HepG2 (cell line): ENCODE measurements at regions not wholly inside any gene's neighbourhood (a gene's known extent, or its start where the extent isn't known, plus 50 kb on each side); places are given as distances from the start of the nearest gene placed in this dataset.

Source experiments
- CHD2 ChIP-seq: IDR thresholded peaks from 2 replicates; pipeline ENCODE4 v1.6.1; 2011; ENCODE audit warnings: low read depth, low read length, improper control_type of control experiment
- HCFC1 ChIP-seq: fragments of 150-350 bp; IDR thresholded peaks from 2 replicates; pipeline ENCODE4 v1.6.1; 2014; ENCODE audit warnings: low read depth, low read length
- PHF8 ChIP-seq: sonication (generic); formaldehyde crosslinking; IDR thresholded peaks from 2 replicates; pipeline ENCODE4 v1.5.0; 2020; ENCODE audit warnings: missing genetic modification reagents
- TAF1 ChIP-seq: sonication (generic); formaldehyde crosslinking; IDR thresholded peaks from 2 replicates; pipeline ENCODE4 v1.4.0; 2020; ENCODE audit warnings: missing genetic modification reagents
- ZBTB8A ChIP-seq: sonication (generic); formaldehyde crosslinking; IDR thresholded peaks from 2 replicates; pipeline ENCODE4 v1.4.0; 2020; ENCODE audit warnings: mild to moderate bottlenecking, low read depth, missing genetic modification reagents, borderline replicate concordance
- ZNF234 ChIP-seq: sonication (generic); formaldehyde crosslinking; conservative IDR thresholded peaks from 2 replicates; pipeline ENCODE4 v1.5.1; 2020; ENCODE audit warnings: mild to moderate bottlenecking, missing genetic modification reagents
- ZNF274 ChIP-seq: sonication (generic); formaldehyde crosslinking; IDR thresholded peaks from 2 replicates; pipeline ENCODE4 v1.5.1; 2020; ENCODE audit warnings: mild to moderate bottlenecking, missing genetic modification reagents
- ZNF558 ChIP-seq: sonication (generic); formaldehyde crosslinking; IDR thresholded peaks from 2 replicates; pipeline ENCODE4 v1.9.0; 2022; ENCODE audit warnings: mild to moderate bottlenecking, missing genetic modification reagents, borderline replicate concordance

- TF ChIP-seq HCFC1 (no peak), TAF1 (CRISPR knock-in tag) (no peak), ZNF274 (CRISPR knock-in tag) (no peak), PHF8 (CRISPR knock-in tag) (no peak), ZNF234 (CRISPR knock-in tag) (no peak), CHD2 (no peak), ZBTB8A (CRISPR knock-in tag) (no peak), ZNF558 (no peak)
These were observed 53.9 kb downstream of the PTGR3 start for GRCh38 chr18:75154997-75155396.
